H1 (cell line): ENCODE measurements at regions not wholly inside any gene's neighbourhood (a gene's known extent, or its start where the extent isn't known, plus 50 kb on each side); places are given as distances from the start of the nearest gene placed in this dataset.

Experiments used
- CTCF ChIA-PET: fragments of 300-600 bp; sonication (Branson Sonifier 250); formaldehyde crosslinking; loops from one replicate; lab custom pipeline; 2021; ENCODE audit not compliant: partially characterized antibody; lab: Charles Lee
- POLR2A ChIA-PET: fragments of 300-600 bp; sonication (Branson Sonifier 250); formaldehyde crosslinking; loops from one replicate; lab custom pipeline; 2021; ENCODE audit warnings: inconsistent platforms; ENCODE audit not compliant: partially characterized antibody; lab: Charles Lee
- DNase-seq, 2 experiments: peaks; one replicate each; pipeline versions ENCODE4 v3.0.0 to v3.0.0-alpha.2; 2010 to 2022; ENCODE audit warnings: low spot score in 2 of 2, low read depth in 1 of 2, mixed read lengths in 1 of 2
- FAIRE-seq: peaks from 2 replicates; lab custom pipeline; 2011; peaks lifted over from hg19 to GRCh38; lab: Jason Lieb, UNC
- H2AFZ ChIP-seq: 2 replicates; pipeline ENCODE4 v1.8.1; 2012; ENCODE audit warnings: low read length, inconsistent platforms
- H2AK5ac ChIP-seq: 2 replicates; pipeline ENCODE4 v1.6.1; 2013; ENCODE audit warnings: low read depth, low read length
- H2BK120ac ChIP-seq: replicated peaks from 2 replicates; pipeline ENCODE3; 2013; ENCODE audit warnings: low read depth, low read length, inconsistent platforms
- H2BK12ac ChIP-seq: 2 replicates; pipeline ENCODE4 v1.6.1; 2013; ENCODE audit warnings: low read depth, low read length
- H2BK15ac ChIP-seq: 2 replicates; pipeline ENCODE4 v1.6.1; 2013; ENCODE audit warnings: low read length
- H2BK20ac ChIP-seq: 2 replicates; pipeline ENCODE4 v1.6.1; 2013; ENCODE audit warnings: low read length
- H2BK5ac ChIP-seq: 2 replicates; pipeline ENCODE4 v1.6.1; 2013; ENCODE audit warnings: low read depth, low read length
- H3K14ac ChIP-seq: 2 replicates; pipeline ENCODE4 v1.6.1; 2013; ENCODE audit warnings: inconsistent platforms; ENCODE audit not compliant: insufficient read length
- H3K18ac ChIP-seq: 2 replicates; pipeline ENCODE4 v1.6.1; 2013; ENCODE audit warnings: low read length; ENCODE audit errors: extremely low read depth
- H3K23ac ChIP-seq: 2 replicates; pipeline ENCODE4 v1.6.1; 2013; ENCODE audit warnings: inconsistent platforms; ENCODE audit not compliant: insufficient read length
- H3K23me2 ChIP-seq: 2 replicates; pipeline ENCODE4 v1.6.1; 2013; ENCODE audit warnings: low read depth, low read length
- H3K27ac ChIP-seq: 2 replicates; pipeline ENCODE4 v1.6.1; 2011; ENCODE audit warnings: low read depth, low read length, inconsistent platforms
- H3K27me3 ChIP-seq, 4 experiments: replicated peaks in 1 of 4; 1 replicate in 1 of 4; 2 replicates in 3 of 4; pipeline versions ENCODE4 v1.6.1 to v1.8.1; 2011 to 2013; ENCODE audit warnings: low read length in 3 of 4, mild to moderate bottlenecking in 3 of 4, inconsistent platforms in 2 of 4, mixed read lengths in 2 of 4, moderate library complexity in 1 of 4; ENCODE audit not compliant: control insufficient read depth in 3 of 4, insufficient read depth in 3 of 4; ENCODE audit errors: extremely low read depth in 1 of 4
- H3K36me3 ChIP-seq, 4 experiments: 2 replicates each; pipeline versions ENCODE4 v1.6.1 to v1.8.1; 2011 to 2013; ENCODE audit warnings: mild to moderate bottlenecking in 4 of 4, low read length in 3 of 4, moderate library complexity in 2 of 4, control low read depth in 1 of 4, inconsistent platforms in 1 of 4; ENCODE audit not compliant: insufficient read depth in 4 of 4, control insufficient read depth in 2 of 4
- H3K4ac ChIP-seq: replicated peaks from 2 replicates; pipeline ENCODE3; 2013; ENCODE audit warnings: low read length, low read depth, mixed read lengths, inconsistent platforms; ENCODE audit not compliant: insufficient read length
- H3K4me1 ChIP-seq, 4 experiments: replicated peaks in 1 of 4; 1 replicate in 1 of 4; 2 replicates in 3 of 4; pipeline versions ENCODE4 v1.6.1 to v1.8.1; 2011 to 2013; ENCODE audit warnings: low read length in 3 of 4, inconsistent platforms in 2 of 4, mixed read lengths in 1 of 4; ENCODE audit not compliant: insufficient read depth in 4 of 4, control insufficient read depth in 3 of 4
- H3K4me2 ChIP-seq, 2 experiments: 2 replicates each; pipeline versions ENCODE4 v1.6.1 to v1.8.1; 2011 to 2013; ENCODE audit warnings: low read depth in 2 of 2, low read length in 2 of 2, control low read depth in 1 of 2, inconsistent platforms in 1 of 2, mild to moderate bottlenecking in 1 of 2; ENCODE audit not compliant: insufficient read depth in 1 of 2
- H3K4me3 ChIP-seq, 4 experiments: fragments of 200-600, 300-600 bp in 1 of 4; sonication (generic), shearing (Covaris generic), sonication (Bioruptor Twin) in 1 of 4; 2 replicates each; pipeline versions ENCODE4 v1.5.1 to v1.8.1; 2011 to 2016; ENCODE audit warnings: low read length in 4 of 4, low read depth in 3 of 4, control low read depth in 2 of 4, inconsistent platforms in 2 of 4, mild to moderate bottlenecking in 2 of 4, mixed read lengths in 1 of 4, moderate library complexity in 1 of 4; ENCODE audit not compliant: insufficient read depth in 2 of 4; ENCODE audit errors: extremely low read depth in 1 of 4
- H3K56ac ChIP-seq: replicated peaks from 2 replicates; pipeline ENCODE3; 2013; ENCODE audit warnings: low read depth, mild to moderate bottlenecking, mixed read lengths, low read length, inconsistent platforms; ENCODE audit not compliant: insufficient read length
- H3K79me1 ChIP-seq: 2 replicates; pipeline ENCODE4 v1.6.1; 2013; ENCODE audit warnings: low read depth, low read length, control low read depth
- H3K79me2 ChIP-seq, 2 experiments: 2 replicates each; pipeline versions ENCODE4 v1.6.1 to v1.8.1; 2012 to 2013; ENCODE audit warnings: low read length in 2 of 2, mild to moderate bottlenecking in 2 of 2, inconsistent platforms in 1 of 2; ENCODE audit not compliant: insufficient read depth in 2 of 2, control insufficient read depth in 1 of 2
- H3K9ac ChIP-seq, 4 experiments: replicated peaks in 1 of 4; 1 replicate in 1 of 4; 2 replicates in 3 of 4; pipeline versions ENCODE4 v1.6.1 to v1.8.1; 2011 to 2013; ENCODE audit warnings: low read depth in 3 of 4, low read length in 3 of 4, control low read depth in 2 of 4, mild to moderate bottlenecking in 2 of 4, moderate library complexity in 2 of 4, inconsistent platforms in 1 of 4; ENCODE audit errors: extremely low read depth in 1 of 4
- H3K9me3 ChIP-seq, 2 experiments: 2 replicates each; pipeline versions ENCODE4 v1.6.1 to v1.8.1; 2012 to 2013; ENCODE audit warnings: mild to moderate bottlenecking in 2 of 2, moderate library complexity in 2 of 2, control low read depth in 1 of 2, inconsistent platforms in 1 of 2, low read depth in 1 of 2, low read length in 1 of 2, mixed read lengths in 1 of 2; ENCODE audit not compliant: insufficient read depth in 2 of 2
- H4K20me1 ChIP-seq, 2 experiments: replicated peaks in 1 of 2; 2 replicates each; pipeline versions ENCODE3 to v1.8.1; 2011 to 2013; ENCODE audit warnings: inconsistent platforms in 2 of 2, low read length in 2 of 2, mild to moderate bottlenecking in 1 of 2; ENCODE audit not compliant: insufficient read depth in 2 of 2, control insufficient read depth in 1 of 2
- H4K5ac ChIP-seq: 2 replicates; pipeline ENCODE4 v1.6.1; 2013; ENCODE audit warnings: low read length, low read depth, mixed read lengths, inconsistent platforms; ENCODE audit not compliant: insufficient read length
- H4K8ac ChIP-seq: 2 replicates; pipeline ENCODE4 v1.8.0; 2013; ENCODE audit warnings: mild to moderate bottlenecking, moderate library complexity, low read length, inconsistent platforms; ENCODE audit not compliant: insufficient read depth; ENCODE audit errors: extremely low read depth
- H4K91ac ChIP-seq: replicated peaks from 2 replicates; pipeline ENCODE3; 2013; ENCODE audit warnings: low read length, mixed read lengths, inconsistent platforms; ENCODE audit not compliant: insufficient read length
- CHD2 ChIP-seq: IDR thresholded peaks from 2 replicates; pipeline ENCODE4 v1.6.1; 2012; ENCODE audit warnings: low read length, improper control_type of control experiment
- CREB1 ChIP-seq: IDR thresholded peaks from 2 replicates; pipeline ENCODE4 v1.6.1; 2012; ENCODE audit warnings: inconsistent platforms
- EZH2 ChIP-seq: fragments of 200-600 bp; sonication (generic); IDR thresholded peaks from 2 replicates; pipeline ENCODE4 v1.7.1; 2012; ENCODE audit warnings: low read depth, mild to moderate bottlenecking, moderate library complexity, low read length, inconsistent platforms; ENCODE audit not compliant: severe bottlenecking
- GTF2F1 ChIP-seq: IDR thresholded peaks from 2 replicates; pipeline ENCODE4 v1.6.1; 2012; ENCODE audit warnings: low read depth, low read length, improper control_type of control experiment, borderline replicate concordance
- JUN ChIP-seq: IDR thresholded peaks from 2 replicates; pipeline ENCODE4 v1.6.1; 2011; ENCODE audit warnings: low read depth, mild to moderate bottlenecking, improper control_type of control experiment, low read length
- KDM1A ChIP-seq: fragments of 200-600, 300-600 bp; sonication (generic); IDR thresholded peaks from 2 replicates; pipeline ENCODE4 v1.7.1; 2016; ENCODE audit warnings: mild to moderate bottlenecking, low read length, borderline replicate concordance
- MAFK ChIP-seq: IDR thresholded peaks from 2 replicates; pipeline ENCODE4 v1.6.1; 2012; ENCODE audit warnings: low read depth, mild to moderate bottlenecking, improper control_type of control experiment, low read length
- NRF1 ChIP-seq: IDR thresholded peaks from 2 replicates; pipeline ENCODE4 v1.6.1; 2011; ENCODE audit warnings: mild to moderate bottlenecking, low read depth, low read length, improper control_type of control experiment
- RXRA ChIP-seq: IDR thresholded peaks from 2 replicates; pipeline ENCODE4 v1.6.1; 2011; ENCODE audit warnings: low read depth, mild to moderate bottlenecking, low read length, moderate library complexity; ENCODE audit not compliant: insufficient read depth
- SAP30 ChIP-seq: fragments of 300-600 bp; sonication (generic); IDR thresholded peaks from 2 replicates; pipeline ENCODE4 v1.7.1; 2012; ENCODE audit warnings: low read length, moderate library complexity, mild to moderate bottlenecking, inconsistent platforms; ENCODE audit not compliant: insufficient read depth, insufficient replicate concordance
- SIRT6 ChIP-seq: IDR thresholded peaks from one replicate; pipeline ENCODE4 v1.7.1; 2012; ENCODE audit warnings: low read length, inconsistent platforms
- SIX5 ChIP-seq: IDR thresholded peaks from 2 replicates; pipeline ENCODE4 v1.6.1; 2011; ENCODE audit warnings: mild to moderate bottlenecking, low read depth, low read length
- SP2 ChIP-seq: IDR thresholded peaks from 2 replicates; pipeline ENCODE4 v1.6.1; 2012; ENCODE audit warnings: mild to moderate bottlenecking, low read length, inconsistent platforms
- TBP ChIP-seq: IDR thresholded peaks from 2 replicates; pipeline ENCODE4 v1.6.1; 2011; ENCODE audit warnings: low read depth, low read length, improper control_type of control experiment
- WGBS, 2 experiments: shearing (Covaris generic) in 1 of 2; methylation state at CpG; one replicate each; pipeline versions ENCODE4 v1.1.6 to v1.1.7; 2013 to 2015; ENCODE audit warnings: low lambda C conversion rate in 2 of 2, mixed read lengths in 2 of 2, inconsistent platforms in 1 of 2, low coverage in 1 of 2, missing lambda C conversion rate in 1 of 2; ENCODE audit not compliant: insufficient replicate concordance in 2 of 2, insufficient coverage in 1 of 2, insufficient read length in 1 of 2; ENCODE audit errors: extremely low coverage in 1 of 2, missing lambda C conversion rate in 1 of 2; 5-methylcytosine and 5-hydroxymethylcytosine counted together
- TF ChIP-seq, protein P1 (sequence below): IDR thresholded peaks from 2 replicates; pipeline ENCODE4 v1.6.1; 2012; ENCODE audit warnings: inconsistent platforms

DNA sequence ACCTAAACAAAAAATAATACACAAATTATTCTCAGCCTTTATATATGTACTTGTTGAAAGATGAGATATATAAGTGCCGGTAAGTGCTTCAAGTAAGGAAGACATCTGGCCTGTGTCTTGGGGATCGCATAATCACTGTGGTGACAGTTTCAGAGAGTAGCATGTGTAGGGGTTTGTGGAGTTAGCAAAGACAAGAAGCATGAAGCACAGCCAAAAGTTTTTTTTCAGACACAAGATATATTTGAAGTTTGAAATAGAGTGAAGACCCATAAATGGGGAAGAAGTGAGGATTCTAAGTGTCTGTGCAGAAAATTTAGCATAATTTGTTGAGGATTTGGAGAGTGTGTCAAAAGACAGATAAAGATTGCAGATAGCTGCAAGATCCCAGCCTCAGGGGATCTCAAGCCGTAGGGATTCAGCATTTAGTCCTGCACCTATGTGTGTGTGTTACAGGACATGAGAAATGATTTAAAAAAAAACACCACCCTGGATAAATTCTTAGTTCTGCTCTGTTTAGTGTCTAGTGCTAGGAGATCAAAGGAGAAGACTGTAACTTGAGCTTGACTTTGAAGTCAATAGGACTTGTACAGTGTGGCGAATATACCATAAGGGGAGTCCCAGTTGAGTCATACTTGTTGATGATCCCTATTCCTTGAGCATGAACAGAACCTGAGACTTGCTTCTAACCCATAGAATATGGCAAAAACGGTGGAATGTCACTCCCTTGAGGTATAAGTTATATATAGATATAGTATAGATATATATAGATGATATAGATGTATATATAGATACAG is 123.9 kb upstream of the GRM7 start:
- no peaks in the 10 kb centered on the region for H3K23me2 ChIP-seq
- no peaks in the 10 kb centered on the region for H4K20me1 ChIP-seq
- DNase-seq (no peak), FAIRE-seq (no peak)
- no peak overlapping the region for H2BK5ac ChIP-seq
- no peak overlapping the region for H2AK5ac ChIP-seq
- ChIA-PET POLR2A (no interaction called here), CTCF (no interaction called here)
- H3K9me3 ChIP-seq: no peaks in the 10 kb centered on the region
- H2BK12ac ChIP-seq: no peak overlapping the region
- no peak overlapping the region for H2BK15ac ChIP-seq
- no peaks in the 10 kb centered on the region for H3K79me2 ChIP-seq
- H3K4ac ChIP-seq: no peak overlapping the region
- H3K18ac ChIP-seq: no peak overlapping the region
- no peak overlapping the region for H2AFZ ChIP-seq
- no peaks in the 10 kb centered on the region for H3K79me1 ChIP-seq
- H3K27me3 ChIP-seq: no peaks in the 10 kb centered on the region
- H3K14ac ChIP-seq: no peak overlapping the region
- H3K4me3 ChIP-seq: no peak overlapping the region
- WGBS, 2 experiments: 91% methylated on average over 5 of the region's 5 CpGs; no CpG with 5 or more reads in 1 of the 2 experiments
- no peak overlapping the region for H2BK120ac ChIP-seq
- no peak overlapping the region for H4K5ac ChIP-seq
- H3K27ac ChIP-seq: no peak overlapping the region
- H3K36me3 ChIP-seq: no peaks in the 10 kb centered on the region
- H2BK20ac ChIP-seq: no peak overlapping the region
- no peak overlapping the region for H3K56ac ChIP-seq
- H3K23ac ChIP-seq: no peak overlapping the region
- no peak overlapping the region for H4K91ac ChIP-seq
- no peak overlapping the region for H4K8ac ChIP-seq
- no peak overlapping the region for H3K9ac ChIP-seq
- H3K4me1 ChIP-seq: no peaks in the 10 kb centered on the region
- no peak overlapping the region for H3K4me2 ChIP-seq
- TF ChIP-seq, protein P1, sequence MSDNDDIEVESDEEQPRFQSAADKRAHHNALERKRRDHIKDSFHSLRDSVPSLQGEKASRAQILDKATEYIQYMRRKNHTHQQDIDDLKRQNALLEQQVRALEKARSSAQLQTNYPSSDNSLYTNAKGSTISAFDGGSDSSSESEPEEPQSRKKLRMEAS: no peak
- no peak for TF ChIP-seq RXRA
- no peak for TF ChIP-seq TBP
- no peak for TF ChIP-seq EZH2
- no peak for TF ChIP-seq MAFK
- TF ChIP-seq CHD2: no peak
- TF ChIP-seq JUN: no peak
- TF ChIP-seq KDM1A: no peak
- TF ChIP-seq SIRT6: no peak
- TF ChIP-seq GTF2F1: no peak
- TF ChIP-seq SIX5: no peak
- TF ChIP-seq NRF1: no peak
- TF ChIP-seq SP2: no peak
- no peak for TF ChIP-seq CREB1
- TF ChIP-seq SAP30: no peak
